ENCODE measurements at regions not wholly inside any gene's neighbourhood (a gene's known extent, or its start where the extent isn't known, plus 50 kb on each side); places are given as distances from the start of the nearest gene placed in this dataset.

GRCh38 chr2:198242093-198242492 is 437.7 kb downstream of the PLCL1 start:
- no peaks in the 10 kb centered on the region for H3K4me1 ChIP-seq (ENCODE audit: control insufficient read depth, insufficient read depth, low read length)
- no peaks in the 10 kb centered on the region for H3K9me3 ChIP-seq (ENCODE audit: control insufficient read depth, insufficient read depth, low read depth, low read length)
- TF ChIP-seq ZNF544 (tag by site-specific recombination; IDR thresholded peaks at IDR 0.05), result no peak
- TF ChIP-seq, protein P1, sequence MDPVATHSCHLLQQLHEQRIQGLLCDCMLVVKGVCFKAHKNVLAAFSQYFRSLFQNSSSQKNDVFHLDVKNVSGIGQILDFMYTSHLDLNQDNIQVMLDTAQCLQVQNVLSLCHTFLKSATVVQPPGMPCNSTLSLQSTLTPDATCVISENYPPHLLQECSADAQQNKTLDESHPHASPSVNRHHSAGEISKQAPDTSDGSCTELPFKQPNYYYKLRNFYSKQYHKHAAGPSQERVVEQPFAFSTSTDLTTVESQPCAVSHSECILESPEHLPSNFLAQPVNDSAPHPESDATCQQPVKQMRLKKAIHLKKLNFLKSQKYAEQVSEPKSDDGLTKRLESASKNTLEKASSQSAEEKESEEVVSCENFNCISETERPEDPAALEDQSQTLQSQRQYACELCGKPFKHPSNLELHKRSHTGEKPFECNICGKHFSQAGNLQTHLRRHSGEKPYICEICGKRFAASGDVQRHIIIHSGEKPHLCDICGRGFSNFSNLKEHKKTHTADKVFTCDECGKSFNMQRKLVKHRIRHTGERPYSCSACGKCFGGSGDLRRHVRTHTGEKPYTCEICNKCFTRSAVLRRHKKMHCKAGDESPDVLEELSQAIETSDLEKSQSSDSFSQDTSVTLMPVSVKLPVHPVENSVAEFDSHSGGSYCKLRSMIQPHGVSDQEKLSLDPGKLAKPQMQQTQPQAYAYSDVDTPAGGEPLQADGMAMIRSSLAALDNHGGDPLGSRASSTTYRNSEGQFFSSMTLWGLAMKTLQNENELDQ (tag by site-specific recombination; IDR thresholded peaks at IDR 0.05; ENCODE audit: low read depth), result no peak
- TF ChIP-seq, protein P2, sequence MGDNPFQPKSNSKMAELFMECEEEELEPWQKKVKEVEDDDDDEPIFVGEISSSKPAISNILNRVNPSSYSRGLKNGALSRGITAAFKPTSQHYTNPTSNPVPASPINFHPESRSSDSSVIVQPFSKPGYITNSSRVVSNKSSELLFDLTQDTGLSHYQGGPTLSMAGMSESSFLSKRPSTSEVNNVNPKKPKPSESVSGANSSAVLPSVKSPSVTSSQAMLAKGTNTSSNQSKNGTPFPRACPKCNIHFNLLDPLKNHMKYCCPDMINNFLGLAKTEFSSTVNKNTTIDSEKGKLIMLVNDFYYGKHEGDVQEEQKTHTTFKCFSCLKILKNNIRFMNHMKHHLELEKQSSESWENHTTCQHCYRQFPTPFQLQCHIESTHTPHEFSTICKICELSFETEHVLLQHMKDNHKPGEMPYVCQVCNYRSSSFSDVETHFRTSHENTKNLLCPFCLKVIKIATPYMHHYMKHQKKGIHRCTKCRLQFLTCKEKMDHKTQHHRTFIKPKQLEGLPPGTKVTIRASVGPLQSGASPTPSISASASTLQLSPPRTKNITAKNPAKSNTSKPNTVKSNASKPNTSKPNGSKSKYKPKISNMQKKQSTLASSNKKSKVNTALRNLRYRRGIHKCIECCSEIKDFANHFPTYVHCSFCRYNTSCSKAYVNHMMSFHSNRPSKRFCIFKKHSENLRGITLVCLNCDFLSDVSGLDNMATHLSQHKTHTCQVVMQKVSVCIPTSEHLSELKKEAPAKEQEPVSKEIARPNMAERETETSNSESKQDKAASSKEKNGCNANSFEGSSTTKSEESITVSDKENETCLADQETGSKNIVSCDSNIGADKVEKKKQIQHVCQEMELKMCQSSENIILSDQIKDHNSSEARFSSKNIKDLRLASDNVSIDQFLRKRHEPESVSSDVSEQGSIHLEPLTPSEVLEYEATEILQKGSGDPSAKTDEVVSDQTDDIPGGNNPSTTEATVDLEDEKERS (tag by site-specific recombination; IDR thresholded peaks at IDR 0.05), result no peak
- no peak for TF ChIP-seq KLF16 (tag by site-specific recombination; IDR thresholded peaks at IDR 0.05)
- TF ChIP-seq ZNF133 (tag by site-specific recombination; IDR thresholded peaks at IDR 0.05), result no peak
- no peak for TF ChIP-seq KLF7 (tag by site-specific recombination; IDR thresholded peaks at IDR 0.05; ENCODE audit: borderline replicate concordance)
- no peak for TF ChIP-seq ZNF157 (tag by site-specific recombination; IDR thresholded peaks at IDR 0.05)
- no peak for TF ChIP-seq ZNF701 (tag by site-specific recombination; IDR thresholded peaks at IDR 0.05)
- TF ChIP-seq ZNF776 (tag by site-specific recombination; IDR thresholded peaks at IDR 0.05; ENCODE audit: borderline replicate concordance), result no peak
- TF ChIP-seq ZBTB7A (tag by site-specific recombination; IDR thresholded peaks at IDR 0.05; ENCODE audit: low read depth), result no peak
- TF ChIP-seq ZNF112 (tag by site-specific recombination; IDR thresholded peaks at IDR 0.05), result no peak
- no peak for TF ChIP-seq ZNF48 (tag by site-specific recombination; IDR thresholded peaks at IDR 0.05)
- TF ChIP-seq ZFP69B (tag by site-specific recombination; IDR thresholded peaks at IDR 0.05), result no peak
- TF ChIP-seq ZFP41 (tag by site-specific recombination; IDR thresholded peaks at IDR 0.05; ENCODE audit: borderline replicate concordance), result no peak
- TF ChIP-seq ZNF600 (tag by site-specific recombination; IDR thresholded peaks at IDR 0.05), result no peak
- no peak for TF ChIP-seq ZIC2 (tag by site-specific recombination; IDR thresholded peaks at IDR 0.05)
- TF ChIP-seq, protein P3, sequence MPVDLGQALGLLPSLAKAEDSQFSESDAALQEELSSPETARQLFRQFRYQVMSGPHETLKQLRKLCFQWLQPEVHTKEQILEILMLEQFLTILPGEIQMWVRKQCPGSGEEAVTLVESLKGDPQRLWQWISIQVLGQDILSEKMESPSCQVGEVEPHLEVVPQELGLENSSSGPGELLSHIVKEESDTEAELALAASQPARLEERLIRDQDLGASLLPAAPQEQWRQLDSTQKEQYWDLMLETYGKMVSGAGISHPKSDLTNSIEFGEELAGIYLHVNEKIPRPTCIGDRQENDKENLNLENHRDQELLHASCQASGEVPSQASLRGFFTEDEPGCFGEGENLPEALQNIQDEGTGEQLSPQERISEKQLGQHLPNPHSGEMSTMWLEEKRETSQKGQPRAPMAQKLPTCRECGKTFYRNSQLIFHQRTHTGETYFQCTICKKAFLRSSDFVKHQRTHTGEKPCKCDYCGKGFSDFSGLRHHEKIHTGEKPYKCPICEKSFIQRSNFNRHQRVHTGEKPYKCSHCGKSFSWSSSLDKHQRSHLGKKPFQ (tag by site-specific recombination; IDR thresholded peaks at IDR 0.05), result no peak
- H3K36me3 ChIP-seq (ENCODE audit: control insufficient read depth in 2 of 2, insufficient read depth in 1 of 2, low read length in 2 of 2), result no peaks in the 10 kb centered on the region
- H3K27ac ChIP-seq (ENCODE audit: extremely low read depth, low read depth, low read length), result no peak overlapping the region
- no peak overlapping the region for H3K4me3 ChIP-seq (ENCODE audit: low read depth, low read length)
- POLR2A ChIA-PET, result no interaction called here
- CTCF ChIA-PET, result no interaction called here

GRCh38 chr2:198238429-198238828 is 434.0 kb downstream of the PLCL1 start:
- Histone ChIP-seq H3K9me3 (ENCODE audit: control insufficient read depth, insufficient read depth, low read depth, low read length) (no peaks in the 10 kb centered on the region), H3K36me3 (ENCODE audit: control insufficient read depth in 2 of 2, insufficient read depth in 1 of 2, low read length in 2 of 2) (no peaks in the 10 kb centered on the region), H3K4me1 (ENCODE audit: control insufficient read depth, insufficient read depth, low read length) (no peaks in the 10 kb centered on the region), H3K4me3 (ENCODE audit: low read depth, low read length) (no peak overlapping the region), H3K27ac (ENCODE audit: extremely low read depth, low read depth, low read length) (no peak overlapping the region)
- ChIA-PET CTCF (no interaction called here), POLR2A (no interaction called here)
- TF ChIP-seq ZNF473 (tag by site-specific recombination; IDR thresholded peaks at IDR 0.05), result no peak
- TF ChIP-seq ZNF626 (tag by site-specific recombination; IDR thresholded peaks at IDR 0.05), result no peak
- no peak for TF ChIP-seq ZNF146 (tag by site-specific recombination; IDR thresholded peaks at IDR 0.05)
